COLO668 (cell line): ENCODE measurements at regions not wholly inside any gene's neighbourhood (a gene's known extent, or its start where the extent isn't known, plus 50 kb on each side); places are given as distances from the start of the nearest gene placed in this dataset.

Source experiments
- DNase-seq: peaks from one replicate; lab custom pipeline; 2025; ENCODE audit not compliant: unreplicated experiment; lab: John Stamatoyannopoulos, UW

- DNase-seq, result no peak
Measured at GRCh38 chr18:22040533-22040932, 128.9 kb upstream of the GATA6 start.

GRCh38 chr18:22043837-22044236 is 125.6 kb upstream of the GATA6 start:
- no peak for DNase-seq

- no peak for DNase-seq
Measured at GRCh38 chr18:22044474-22045220, 124.7 kb upstream of the GATA6 start.

GRCh38 chr18:22045221-22045918 is 124.0 kb upstream of the GATA6 start:
- peak; percentile 21 for DNase-seq

GRCh38 chr18:22046473-22046872 is 122.9 kb upstream of the GATA6 start:
- DNase-seq, result no peak

GRCh38 chr18:22047485-22047884 is 121.9 kb upstream of the GATA6 start:
- no peak for DNase-seq

GRCh38 chr18:22048221-22048620 is 121.2 kb upstream of the GATA6 start:
- no peak for DNase-seq

GRCh38 chr18:22048932-22049615 is 120.3 kb upstream of the GATA6 start:
- DNase-seq, result no peak

- no peak for DNase-seq
Measured at GRCh38 chr18:22052405-22053105, 116.8 kb upstream of the GATA6 start.

GRCh38 chr18:22055466-22056238 is 113.7 kb upstream of the GATA6 start:
- no peak for DNase-seq

- no peak for DNase-seq
Measured at GRCh38 chr18:22056950-22057349, 112.4 kb upstream of the GATA6 start.

- DNase-seq, result no peak
Measured at GRCh38 chr18:22057908-22058527, 111.4 kb upstream of the GATA6 start.

- no peak for DNase-seq
Measured at GRCh38 chr18:22060361-22060760, 109.0 kb upstream of the GATA6 start.

GRCh38 chr18:22063102-22063501 is 106.3 kb upstream of the GATA6 start:
- DNase-seq, result no peak

- DNase-seq, result no peak
Measured at GRCh38 chr18:22063672-22064071, 105.7 kb upstream of the GATA6 start.

GRCh38 chr18:22064581-22064980 is 104.8 kb upstream of the GATA6 start:
- DNase-seq, result no peak

GRCh38 chr18:22065311-22065710 is 104.1 kb upstream of the GATA6 start:
- no peak for DNase-seq

- no peak for DNase-seq
Measured at GRCh38 chr18:22066083-22066485, 103.3 kb upstream of the GATA6 start.

- DNase-seq, result no peak
Measured at GRCh38 chr18:22067109-22067508, 102.3 kb upstream of the GATA6 start.

- DNase-seq, result no peak
Measured at GRCh38 chr18:22067682-22068081, 101.7 kb upstream of the GATA6 start.
